ENCODE measurements at regions not wholly inside any gene's neighbourhood (a gene's known extent, or its start where the extent isn't known, plus 50 kb on each side); places are given as distances from the start of the nearest gene placed in this dataset.

DNA sequence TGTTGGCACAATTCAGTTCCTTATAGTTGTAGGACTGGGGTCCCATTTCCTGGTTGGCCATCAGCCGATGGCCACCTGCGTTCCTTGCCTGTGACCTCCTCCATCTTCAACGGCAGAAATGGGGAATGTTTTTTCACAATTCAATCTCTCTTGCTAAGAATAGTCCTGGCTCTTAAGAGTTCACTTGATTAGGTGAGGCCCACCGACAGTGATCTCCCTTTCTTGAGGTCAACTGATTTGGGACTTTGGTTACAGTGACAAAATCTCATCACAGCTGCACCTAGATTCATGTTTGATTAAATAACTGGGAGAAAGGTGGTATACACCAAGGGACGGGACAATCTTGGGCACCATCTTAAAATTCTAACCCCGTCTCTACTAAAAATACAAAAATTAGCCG lies 139.1 kb upstream of the DTNBP1 start:
- DNase-seq (ENCODE audit: low spot score), result no peak

DNA sequence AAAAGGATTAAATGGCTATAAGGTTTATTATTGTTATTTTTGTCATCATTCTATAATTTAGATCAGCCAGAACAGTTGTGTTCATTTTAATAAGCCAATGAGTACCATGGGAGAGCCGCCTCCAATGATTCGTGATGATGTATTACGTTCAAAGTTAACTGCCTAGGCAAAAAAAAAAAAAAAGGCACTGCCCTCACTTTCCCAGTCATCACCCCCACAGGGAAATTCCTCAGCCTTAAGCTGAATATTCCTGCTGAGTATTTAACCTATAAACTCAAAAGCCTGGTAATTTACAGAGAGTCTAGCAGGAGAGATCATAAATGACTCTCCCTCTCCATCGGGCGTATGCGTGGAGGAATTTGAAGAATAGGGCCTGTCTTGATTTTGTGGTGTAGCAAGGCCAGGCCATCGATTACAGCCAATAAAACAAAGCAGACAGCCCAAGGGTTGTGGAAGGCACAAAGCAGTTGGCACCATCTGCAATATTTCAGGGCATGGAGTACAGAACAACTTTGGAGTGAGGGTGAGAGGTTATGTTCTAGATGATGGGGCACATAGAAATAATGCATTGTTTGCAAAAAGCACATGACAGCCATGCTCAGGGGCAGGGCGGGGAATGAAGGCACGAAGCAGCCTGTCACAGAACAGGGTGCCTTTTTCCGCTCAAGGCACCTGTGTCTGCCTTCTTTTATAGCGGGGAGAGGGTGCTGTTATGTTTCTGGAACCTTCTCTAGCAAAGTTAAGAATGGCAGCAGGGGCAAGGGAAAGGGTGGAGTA lies 138.2 kb upstream of the DTNBP1 start:
- no peak for DNase-seq (ENCODE audit: low spot score)

DNA sequence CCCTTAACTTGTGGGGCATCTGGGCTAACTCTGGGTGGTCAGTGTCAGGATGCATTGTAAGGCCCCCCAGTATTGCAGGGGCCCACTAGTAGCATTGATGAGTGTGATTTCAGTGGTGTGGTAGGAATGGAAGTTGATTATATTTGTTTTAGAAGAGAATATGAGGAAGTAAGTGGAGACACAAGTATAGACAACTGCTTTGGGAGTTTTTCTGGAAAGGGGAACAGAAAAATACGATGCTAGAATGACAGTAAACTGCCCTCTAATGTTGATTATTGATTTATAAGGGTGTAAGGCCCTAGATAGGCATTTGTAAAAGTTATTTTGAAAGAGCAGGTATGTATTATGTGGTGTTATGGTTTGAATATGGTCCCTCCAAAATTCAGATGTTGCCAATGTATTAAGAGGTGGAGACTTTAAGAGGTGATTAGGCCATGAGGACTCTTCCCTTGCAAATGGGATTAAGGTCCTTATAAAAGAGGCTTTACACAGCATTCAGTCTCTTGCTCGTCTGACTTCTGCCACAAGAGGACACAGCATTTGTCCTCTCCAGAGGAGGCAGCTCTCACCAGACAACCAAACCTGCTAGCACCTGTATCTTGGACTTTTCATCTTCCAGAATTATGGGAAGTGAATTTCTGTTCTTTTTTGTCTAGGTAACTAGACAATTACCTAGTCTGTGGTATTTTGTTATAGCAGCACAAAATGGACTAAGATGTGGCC lies 135.9 kb upstream of the DTNBP1 start:
- no peak for DNase-seq (ENCODE audit: low spot score)

- no peak for DNase-seq (ENCODE audit: low spot score)
Observed at GRCh38 chr6:15796844-15797243, 134.0 kb upstream of the DTNBP1 start.

DNA sequence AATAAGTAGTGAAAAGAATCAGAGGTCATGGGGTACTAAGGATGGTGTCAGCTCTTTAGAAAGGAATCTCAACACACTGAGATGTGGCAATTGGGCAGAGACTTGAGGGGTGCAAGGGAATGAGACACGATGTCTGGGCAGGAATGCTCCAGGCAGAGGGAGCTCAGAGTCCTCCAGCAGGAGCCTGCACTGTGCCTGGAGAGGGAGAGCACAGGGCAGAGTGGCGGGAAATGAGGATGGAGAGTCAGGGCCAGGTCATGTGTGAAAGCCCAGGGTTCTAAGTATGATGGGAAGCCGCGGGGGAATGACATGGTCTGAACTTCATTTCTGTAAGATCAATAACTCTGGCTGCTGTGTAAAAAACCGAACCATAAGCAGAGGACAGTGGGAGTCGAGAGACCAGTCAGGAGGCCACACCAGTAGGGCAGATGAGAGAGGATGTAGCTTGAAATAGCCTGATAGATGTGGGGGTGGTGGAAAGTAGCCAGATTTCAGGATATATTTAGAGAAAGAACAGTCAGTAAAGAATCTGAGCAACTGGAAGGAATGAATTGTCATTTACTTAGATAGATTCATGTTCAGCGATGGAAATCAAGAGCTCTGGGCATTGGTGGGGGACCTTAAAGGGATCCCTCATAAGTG lies 133.4 kb upstream of the DTNBP1 start:
- DNase-seq (ENCODE audit: low spot score), result no peak

- no peak for DNase-seq (ENCODE audit: low spot score)
Observed at GRCh38 chr6:15793826-15794225, 131.0 kb upstream of the DTNBP1 start.

DNA sequence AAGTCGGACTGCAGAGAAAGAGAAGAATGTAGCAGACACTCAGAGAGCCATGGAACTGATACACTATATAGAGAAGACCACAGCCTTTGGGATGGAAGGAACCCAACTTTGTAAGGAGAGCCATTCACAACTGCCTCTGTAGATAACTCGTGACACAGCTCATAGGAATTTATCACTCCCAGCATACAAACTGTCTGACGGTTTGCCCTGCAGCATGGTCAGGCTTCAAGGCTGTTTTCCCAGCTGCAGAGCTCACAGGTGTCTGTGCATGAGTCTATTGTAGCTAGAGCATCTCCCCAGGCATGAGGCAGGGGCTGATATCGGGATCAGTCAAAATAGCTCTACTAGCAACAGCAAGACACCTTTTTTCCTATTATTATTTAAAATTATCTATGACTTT lies 130.5 kb upstream of the DTNBP1 start:
- DNase-seq (ENCODE audit: low spot score), result no peak

DNA sequence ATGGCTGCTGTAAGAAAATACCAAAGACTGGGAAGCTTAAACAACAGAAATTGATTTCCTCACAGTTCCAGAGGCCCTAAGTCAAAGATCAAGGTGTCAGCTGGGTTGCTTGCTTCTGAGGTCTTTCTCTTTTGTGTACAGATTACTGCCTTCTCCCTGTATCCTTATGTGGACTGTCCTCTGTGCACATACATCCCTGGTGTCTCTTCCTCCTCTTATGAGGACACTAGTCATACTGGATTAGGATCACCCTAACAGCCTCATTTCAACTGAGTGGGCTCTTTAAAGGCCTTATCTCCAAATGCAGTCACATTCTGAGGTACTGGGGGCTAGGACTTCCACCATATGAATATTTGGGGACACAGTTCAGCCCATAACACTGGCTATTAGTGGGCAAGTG lies 130.0 kb upstream of the DTNBP1 start:
- DNase-seq (ENCODE audit: low spot score), result no peak

DNA sequence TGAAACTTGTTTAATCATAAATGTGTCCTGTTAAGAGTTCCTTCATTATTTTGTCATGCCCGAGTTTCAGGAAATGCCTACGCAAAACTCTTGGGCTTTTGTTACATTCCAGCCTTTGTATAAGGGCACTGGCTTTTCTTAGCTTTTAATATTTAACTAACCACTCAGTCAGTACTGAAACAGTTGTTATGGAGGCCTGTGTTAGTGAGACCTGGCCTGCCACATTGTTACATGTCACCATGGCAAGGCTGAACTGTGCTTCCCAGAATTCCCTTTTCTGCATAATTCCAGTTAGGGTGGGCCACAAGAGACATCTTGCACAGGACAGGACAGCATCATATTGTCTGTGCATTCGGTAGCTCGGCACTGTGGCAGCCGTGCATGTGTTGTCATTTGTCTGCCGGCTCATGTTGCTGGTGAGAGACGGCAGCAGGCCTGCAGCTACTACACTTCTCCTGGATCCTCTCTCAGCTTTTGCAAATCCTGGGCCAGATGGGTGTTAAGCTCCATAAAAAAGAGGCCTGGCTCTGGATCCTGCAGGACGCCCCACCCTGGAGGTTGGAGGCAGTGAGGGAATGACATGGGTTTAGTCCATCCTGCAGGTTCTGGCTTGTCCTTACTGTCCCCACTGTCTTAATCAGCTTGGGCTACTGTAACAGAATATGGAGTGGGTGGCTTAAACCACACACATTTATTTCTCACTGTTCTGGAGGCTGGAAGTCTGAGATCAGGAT lies 128.8 kb upstream of the DTNBP1 start:
- DNase-seq (ENCODE audit: low spot score), result no peak

DNA sequence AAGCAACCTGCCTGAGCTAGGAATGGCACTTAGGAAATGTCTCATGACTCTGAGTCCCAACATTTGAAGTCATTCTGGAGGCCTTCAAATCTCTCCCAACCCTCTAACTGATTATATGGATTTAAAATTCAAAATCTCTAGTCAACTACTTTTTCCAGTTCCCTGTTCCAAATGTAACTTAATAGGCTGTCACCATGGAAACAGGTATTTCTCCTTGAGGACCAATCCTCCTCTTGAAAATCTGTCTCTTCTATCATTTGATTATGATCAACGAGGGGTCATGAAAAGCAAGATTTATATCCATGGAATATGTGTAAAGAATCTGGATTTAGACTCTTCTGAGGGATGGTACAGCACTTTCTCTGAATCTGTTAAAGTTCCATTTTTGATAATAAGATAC lies 127.3 kb upstream of the DTNBP1 start:
- DNase-seq (ENCODE audit: low spot score), result no peak

DNA sequence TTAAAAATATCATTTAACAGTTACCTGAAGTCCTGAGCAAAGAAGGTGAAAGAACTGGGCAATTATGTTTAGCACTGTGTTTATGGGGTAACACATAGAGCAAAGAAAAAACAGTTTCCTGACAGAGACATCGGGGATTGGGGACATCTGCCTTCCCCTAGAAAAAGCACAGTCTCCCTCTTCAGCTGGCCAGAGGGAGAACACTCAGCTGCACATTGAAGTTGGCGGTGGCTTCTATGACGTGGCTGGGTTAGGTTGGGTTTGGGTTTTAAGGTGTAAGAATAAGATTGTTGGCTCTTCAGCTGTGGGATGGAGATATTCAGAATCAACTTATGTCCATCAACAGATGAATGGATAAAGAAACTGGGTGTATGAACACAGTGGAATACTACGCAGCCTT lies 124.0 kb upstream of the DTNBP1 start:
- no peak for DNase-seq (ENCODE audit: low spot score)

DNA sequence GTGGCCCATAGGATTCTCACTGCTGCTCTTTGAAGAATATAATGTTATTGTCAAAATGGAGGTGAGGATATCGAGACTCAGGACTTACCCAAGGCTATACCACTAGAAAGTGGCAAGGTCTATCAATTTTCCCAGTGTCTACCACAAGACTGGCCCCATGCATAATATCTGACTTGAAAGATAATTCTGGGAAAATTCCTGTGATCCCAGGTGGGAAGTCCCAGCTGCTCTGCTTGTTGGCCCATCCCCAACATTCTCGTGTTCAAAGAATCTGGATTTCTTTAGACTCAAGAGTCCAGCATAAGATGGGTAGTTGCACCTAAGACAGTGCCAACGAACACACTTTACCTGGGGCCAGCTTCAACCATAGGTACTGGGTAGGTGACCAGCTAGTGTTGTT lies 120.7 kb upstream of the DTNBP1 start:
- no peak for DNase-seq (ENCODE audit: low spot score)

- DNase-seq (ENCODE audit: low spot score), result no peak
Observed at GRCh38 chr6:15781890-15782289, 119.1 kb upstream of the DTNBP1 start.

GRCh38 chr6:15781333-15781732 lies 118.5 kb upstream of the DTNBP1 start:
- no peak for DNase-seq (ENCODE audit: low spot score)

GRCh38 chr6:15780437-15780836 lies 117.6 kb upstream of the DTNBP1 start:
- DNase-seq (ENCODE audit: low spot score), result no peak

GRCh38 chr6:15779726-15780125 lies 116.9 kb upstream of the DTNBP1 start:
- no peak for DNase-seq (ENCODE audit: low spot score)

- DNase-seq (ENCODE audit: low spot score), result no peak
Observed at GRCh38 chr6:15776458-15776980, 113.7 kb upstream of the DTNBP1 start.

DNA sequence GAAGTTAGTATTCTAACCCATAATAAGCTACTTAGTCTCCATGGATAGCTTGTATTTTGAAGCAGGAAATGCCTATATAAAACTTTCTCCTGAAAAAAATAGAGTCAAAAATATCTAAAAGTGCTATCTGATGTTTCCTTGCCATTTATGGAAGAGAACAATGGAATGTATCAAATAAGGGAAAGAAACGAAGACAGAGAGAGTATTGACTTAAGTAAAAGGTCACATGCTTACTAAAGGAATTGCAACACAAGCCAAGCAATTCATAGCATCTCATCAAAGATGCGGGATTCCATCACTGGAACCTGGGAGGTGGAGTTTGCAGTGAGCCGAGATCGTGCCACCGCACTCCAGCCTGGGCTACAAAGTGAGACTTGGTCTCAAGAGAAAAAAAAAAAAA lies 112.9 kb upstream of the DTNBP1 start:
- DNase-seq (ENCODE audit: low spot score), result no peak

DNA sequence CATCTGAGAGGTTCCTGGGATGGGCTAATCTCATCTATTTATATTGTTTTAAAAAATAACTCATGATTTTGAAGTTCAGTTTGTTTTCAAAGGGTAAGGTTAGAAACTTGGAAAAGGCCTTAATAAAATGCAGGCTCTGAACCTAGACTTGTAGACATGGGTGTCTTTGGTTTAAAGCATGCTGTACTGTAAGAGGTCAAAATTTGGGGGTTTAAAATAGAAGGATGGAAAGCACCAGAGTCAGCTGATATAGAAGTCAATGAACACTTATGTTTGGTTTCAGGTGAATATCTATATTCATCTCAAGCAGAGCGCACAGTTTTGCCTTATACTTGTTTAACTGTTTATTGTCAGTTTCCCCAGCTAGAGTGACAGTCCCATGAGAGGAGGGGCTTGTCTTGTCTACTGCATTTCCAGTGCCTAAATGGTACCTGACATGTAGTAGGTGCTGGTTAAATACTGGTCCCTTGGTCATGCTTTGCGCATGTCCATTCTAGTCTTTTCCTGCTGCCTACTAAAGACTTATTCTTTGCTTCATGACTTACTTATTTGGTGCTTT lies 112.3 kb upstream of the DTNBP1 start:
- DNase-seq (ENCODE audit: low spot score), result no peak

DNA sequence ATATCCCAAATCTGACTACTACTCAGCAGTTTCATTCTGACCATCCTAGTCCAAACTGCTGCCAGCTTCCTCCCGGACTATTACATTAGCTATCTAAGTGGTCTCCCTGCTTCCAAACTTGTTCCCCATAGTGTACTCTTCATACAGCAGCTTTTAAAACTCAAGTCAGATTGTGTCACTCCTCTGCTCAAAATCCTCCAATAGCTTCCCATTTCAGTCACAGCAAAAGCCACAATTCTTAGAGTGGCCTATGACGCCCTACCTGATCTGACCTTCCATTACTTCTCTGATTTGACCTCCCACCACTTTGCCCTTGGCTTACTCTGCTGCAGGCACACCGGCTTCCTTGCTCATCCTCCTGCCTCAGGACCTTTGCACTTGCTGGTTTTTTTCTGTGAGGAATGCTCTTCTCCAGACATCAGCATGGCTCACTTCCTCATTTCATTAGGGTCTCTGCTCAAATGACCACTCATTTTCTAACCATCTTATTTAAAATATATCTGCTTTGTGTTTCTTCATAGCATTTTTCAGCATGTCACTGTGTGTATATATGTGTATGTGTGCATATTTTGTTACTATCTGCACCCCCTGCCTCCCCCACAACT lies 111.1 kb upstream of the DTNBP1 start:
- no peak for DNase-seq (ENCODE audit: low spot score)

DNA sequence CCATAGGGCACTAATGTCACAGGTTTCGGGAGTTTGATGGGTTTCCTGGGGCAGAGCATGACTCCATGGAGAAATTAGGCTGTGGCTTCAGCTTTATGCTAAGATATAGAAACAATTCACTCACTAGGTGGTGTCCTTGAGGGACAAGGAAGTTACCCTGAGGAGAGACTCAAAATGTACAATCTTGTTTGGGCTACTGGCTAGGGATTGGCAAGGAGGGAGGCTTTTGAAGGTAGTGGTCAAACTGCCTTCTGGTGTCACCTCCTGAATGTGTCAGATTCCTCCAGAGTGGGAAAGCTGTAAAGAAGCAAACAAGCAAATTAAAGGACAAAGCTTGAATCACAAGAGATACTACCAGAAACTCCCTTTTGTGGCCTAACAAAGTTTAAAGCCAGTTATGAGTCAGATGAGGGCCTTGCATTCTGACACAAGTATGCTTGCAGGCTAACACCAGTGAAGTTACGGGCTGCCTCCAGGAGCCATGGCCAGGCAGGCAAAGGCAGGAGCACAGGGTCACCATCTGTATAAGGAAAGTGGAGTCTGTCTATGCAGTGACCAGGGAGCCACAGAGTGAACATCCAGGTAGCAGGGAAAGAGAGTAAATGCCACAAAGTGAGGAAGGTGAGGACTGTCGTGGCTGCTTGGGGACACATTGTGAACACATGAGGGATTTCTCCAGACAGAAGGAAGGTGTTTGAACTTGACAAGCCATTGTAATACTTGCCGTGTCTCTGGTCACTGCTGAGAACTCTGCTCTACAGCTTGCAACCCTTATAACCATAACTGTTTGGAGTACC lies 107.7 kb upstream of the DTNBP1 start:
- DNase-seq (ENCODE audit: low spot score), result no peak

All from CD4-positive, alpha-beta T cell treated with Interleukin-15 for 4 hours (primary cell).